Endothelial cell of umbilical vein (primary cell): ENCODE measurements at regions not wholly inside any gene's neighbourhood (a gene's known extent, or its start where the extent isn't known, plus 50 kb on each side); places are given as distances from the start of the nearest gene placed in this dataset.

ENCODE experiments used
- BruUV-seq: library from RNA; stranded (reverse); fragments of 400-500 nt; replicated peaks from 2 replicates; lab custom pipeline; 2021; lab: Mats Ljungman, UMichigan
- CTCF ChIA-PET: fragments of 300-600, 350-600 bp; sonication (Branson Sonifier 250); formaldehyde crosslinking; loops from one replicate; lab custom pipeline; 2021; ENCODE audit warnings: antibody characterized with exemption, inconsistent platforms; lab: Charles Lee
- POLR2A ChIA-PET: fragments of 300-600, 350-600 bp; sonication (Branson Sonifier 250); formaldehyde crosslinking; loops from one replicate; lab custom pipeline; 2021; ENCODE audit warnings: antibody characterized with exemption, inconsistent platforms; lab: Charles Lee
- DNase-seq: peaks from one replicate; pipeline ENCODE4 v3.0.0-alpha.2; 2011; ENCODE audit warnings: low read depth, low spot score
- FAIRE-seq: peaks from 2 replicates; lab custom pipeline; 2011; peaks lifted over from hg19 to GRCh38; lab: Jason Lieb, UNC
- H2AFZ ChIP-seq: 2 replicates; pipeline ENCODE4 v1.6.0; 2012; ENCODE audit warnings: low read depth, low read length, control low read depth, inconsistent platforms
- H3K27ac ChIP-seq: 2 replicates; pipeline ENCODE4 v1.5.1; 2011; ENCODE audit warnings: low read depth, mild to moderate bottlenecking, control low read depth, low read length, moderate library complexity; ENCODE audit not compliant: insufficient read depth
- H3K27me3 ChIP-seq, 2 experiments: 2 replicates each; pipeline versions ENCODE4 v1.6.0 to v1.6.1; 2011; ENCODE audit warnings: low read length in 2 of 2, mixed read lengths in 1 of 2; ENCODE audit not compliant: control insufficient read depth in 2 of 2, insufficient read depth in 2 of 2
- H3K36me3 ChIP-seq, 2 experiments: 2 replicates in 1 of 2; 3 replicates in 1 of 2; pipeline ENCODE4 v1.5.1; 2011; ENCODE audit warnings: low read length in 2 of 2, mild to moderate bottlenecking in 1 of 2, moderate library complexity in 1 of 2; ENCODE audit not compliant: control insufficient read depth in 2 of 2, insufficient read depth in 2 of 2; ENCODE audit errors: extremely low read depth in 1 of 2
- H3K4me1 ChIP-seq: 3 replicates; pipeline ENCODE4 v1.5.1; 2011; ENCODE audit warnings: mild to moderate bottlenecking, low read length; ENCODE audit not compliant: control insufficient read depth, insufficient read depth; ENCODE audit errors: extremely low read depth
- H3K4me2 ChIP-seq: 2 replicates; pipeline ENCODE4 v1.6.1; 2011; ENCODE audit warnings: low read length, control low read depth, mixed read lengths; ENCODE audit not compliant: insufficient read depth
- H3K4me3 ChIP-seq, 3 experiments: fragments of 200-600 bp in 1 of 3; sonication (generic), shearing (Covaris generic) in 1 of 3; replicated peaks in 1 of 3; 2 replicates each; pipeline ENCODE4 v1.5.1; 2011 to 2016; ENCODE audit warnings: control low read depth in 3 of 3, low read length in 3 of 3, mild to moderate bottlenecking in 2 of 3, inconsistent platforms in 1 of 3, low read depth in 1 of 3, moderate library complexity in 1 of 3; ENCODE audit not compliant: insufficient read depth in 1 of 3
- H3K79me2 ChIP-seq: 2 replicates; pipeline ENCODE4 v1.6.0; 2012; ENCODE audit warnings: low read length, inconsistent platforms; ENCODE audit not compliant: control insufficient read depth, insufficient read depth
- H3K9ac ChIP-seq: replicated peaks from 2 replicates; pipeline ENCODE3; 2011; ENCODE audit warnings: low read length, control low read depth; ENCODE audit not compliant: insufficient read depth; ENCODE audit errors: extremely low read depth
- H3K9me1 ChIP-seq: replicated peaks from 3 replicates; pipeline ENCODE4 v1.6.0; 2011; ENCODE audit warnings: mild to moderate bottlenecking, low read length; ENCODE audit not compliant: control insufficient read depth, insufficient read depth; ENCODE audit errors: extremely low read depth
- H3K9me3 ChIP-seq: replicated peaks from 2 replicates; pipeline ENCODE4 v1.5.1; 2012; ENCODE audit warnings: low read length, inconsistent platforms; ENCODE audit not compliant: control insufficient read depth, insufficient read depth
- H4K20me1 ChIP-seq: replicated peaks from 2 replicates; pipeline ENCODE3; 2011; ENCODE audit warnings: mild to moderate bottlenecking, low read length; ENCODE audit not compliant: control insufficient read depth, insufficient read depth; ENCODE audit errors: extremely low read depth
- CTCF ChIP-seq, 2 donors: IDR thresholded peaks; 1 replicate in 1 of 2; 2 replicates in 1 of 2; pipeline ENCODE4 v1.5.1; 2011; ENCODE audit warnings: low read length in 2 of 2, mild to moderate bottlenecking in 2 of 2, moderate library complexity in 2 of 2, control low read depth in 1 of 2, inconsistent platforms in 1 of 2, low read depth in 1 of 2; ENCODE audit not compliant: insufficient read depth in 1 of 2; ENCODE audit errors: extremely low read depth in 1 of 2
- EZH2 ChIP-seq: IDR thresholded peaks from 2 replicates; pipeline ENCODE4 v1.6.1; 2012; ENCODE audit warnings: borderline replicate concordance, low read depth, mild to moderate bottlenecking, moderate library complexity, low read length, inconsistent platforms; ENCODE audit not compliant: severe bottlenecking
- FOS ChIP-seq: IDR thresholded peaks from 2 replicates; pipeline ENCODE4 v1.6.1; 2011; ENCODE audit warnings: mild to moderate bottlenecking, low read length, moderate library complexity, borderline replicate concordance; ENCODE audit not compliant: insufficient read depth
- GATA2 ChIP-seq: IDR thresholded peaks from 2 replicates; pipeline ENCODE4 v1.7.0; 2011; ENCODE audit warnings: low read depth, mild to moderate bottlenecking, moderate library complexity, mixed read lengths, low read length; ENCODE audit not compliant: insufficient read length, insufficient read depth
- JUN ChIP-seq: IDR thresholded peaks from 2 replicates; pipeline ENCODE4 v1.6.1; 2011; ENCODE audit warnings: borderline replicate concordance, low read depth; ENCODE audit not compliant: insufficient read length, insufficient read depth
- MYC ChIP-seq: IDR thresholded peaks from one replicate; pipeline ENCODE4 v1.6.1; 2011; ENCODE audit warnings: mild to moderate bottlenecking, low read depth, low read length
- POLR2A ChIP-seq: IDR thresholded peaks from 2 replicates; pipeline ENCODE4 v1.6.1; 2012; ENCODE audit warnings: low read depth, mild to moderate bottlenecking, control low read depth, low read length
- POLR2AphosphoS5 ChIP-seq: IDR thresholded peaks from 2 replicates; pipeline ENCODE4 v1.6.1; 2012; ENCODE audit warnings: low read depth, mild to moderate bottlenecking, control low read depth, low read length, moderate library complexity; ENCODE audit not compliant: insufficient read depth
- dilution Hi-C: fragments of 300-500 bp; cut with MboI; formaldehyde crosslinking; loops from one replicate; pipeline ENCODE4 v1.15.0; 2019; ENCODE audit warnings: low sequenced_read_pairs; ENCODE audit not compliant: extremely low pct_ligation_motif_present
- intact Hi-C: fragments of 100-400 bp; cut with micrococcal nuclease; formaldehyde crosslinking; loops from one replicate; pipeline ENCODE4 v1.10.0; 2022
- TF ChIP-seq, protein P1 (sequence below): IDR thresholded peaks from 2 replicates; pipeline ENCODE4 v1.6.1; 2011; ENCODE audit not compliant: insufficient read depth, insufficient read length

DNA sequence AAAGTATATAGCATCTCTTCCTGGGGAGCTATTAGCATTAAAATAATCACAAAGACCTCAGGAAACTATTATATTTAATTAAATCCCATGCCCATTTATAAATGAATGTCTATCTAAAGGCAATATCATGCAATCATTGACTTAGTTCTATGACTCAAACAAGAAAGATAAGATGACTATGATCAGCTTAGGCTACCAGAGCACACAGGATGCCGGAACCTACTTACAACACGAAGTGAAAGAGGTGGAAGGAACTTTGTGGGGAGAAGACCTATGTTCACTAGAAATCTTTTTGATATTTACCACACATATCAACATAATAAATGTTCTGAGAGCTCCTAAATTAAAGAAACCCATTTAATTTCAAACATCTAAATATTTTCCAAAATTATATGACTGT is 344.2 kb upstream of the CYLC2 start:
- H3K4me3 ChIP-seq = no peak overlapping the region
- no peaks in the 10 kb centered on the region for H3K9me1 ChIP-seq
- CTCF ChIA-PET = no interaction called here
- no peak overlapping the region for H2AFZ ChIP-seq
- TF ChIP-seq, protein P1, sequence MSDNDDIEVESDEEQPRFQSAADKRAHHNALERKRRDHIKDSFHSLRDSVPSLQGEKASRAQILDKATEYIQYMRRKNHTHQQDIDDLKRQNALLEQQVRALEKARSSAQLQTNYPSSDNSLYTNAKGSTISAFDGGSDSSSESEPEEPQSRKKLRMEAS = no peak
- TF ChIP-seq POLR2A (no peak), MYC (no peak), FOS (no peak), POLR2AphosphoS5 (no peak), CTCF (IDR thresholded peaks at IDR 0.05; ENCODE audit: extremely low read depth in 1 of 2, insufficient read depth in 1 of 2, low read depth in 1 of 2, low read length in 2 of 2) (no peak), EZH2 (no peak), JUN (no peak), GATA2 (no peak)
- H3K4me2 ChIP-seq = no peak overlapping the region
- no peak overlapping the region for H3K27ac ChIP-seq
- dilution Hi-C loops (no loop called here), intact Hi-C loops (no loop called here)
- H3K79me2 ChIP-seq = no peaks in the 10 kb centered on the region
- FAIRE-seq = no peak
- H3K9ac ChIP-seq = no peak overlapping the region
- no peaks in the 10 kb centered on the region for H3K9me3 ChIP-seq
- DNase-seq = no peak
- H3K4me1 ChIP-seq = no peaks in the 10 kb centered on the region
- no peaks in the 10 kb centered on the region for H3K27me3 ChIP-seq
- H3K36me3 ChIP-seq = no peaks in the 10 kb centered on the region
- POLR2A ChIA-PET = no interaction called here
- H4K20me1 ChIP-seq = no peaks in the 10 kb centered on the region
- BruUV-seq = no TSS peak
